ENCODE measurements at regions not wholly inside any gene's neighbourhood (a gene's known extent, or its start where the extent isn't known, plus 50 kb on each side); places are given as distances from the start of the nearest gene placed in this dataset.

GRCh38 chr2:41933046-41933420, 114.8 kb upstream of the PKDCC start:
- no peak for TF ChIP-seq EZH2phosphoT487 (IDR thresholded peaks at IDR 0.05; ENCODE audit: low read depth)
- no peak for TF ChIP-seq CTCF (IDR thresholded peaks at IDR 0.05; ENCODE audit: low read depth, low read length)
